ENCODE measurements at regions not wholly inside any gene's neighbourhood (a gene's known extent, or its start where the extent isn't known, plus 50 kb on each side); places are given as distances from the start of the nearest gene placed in this dataset.

DNA sequence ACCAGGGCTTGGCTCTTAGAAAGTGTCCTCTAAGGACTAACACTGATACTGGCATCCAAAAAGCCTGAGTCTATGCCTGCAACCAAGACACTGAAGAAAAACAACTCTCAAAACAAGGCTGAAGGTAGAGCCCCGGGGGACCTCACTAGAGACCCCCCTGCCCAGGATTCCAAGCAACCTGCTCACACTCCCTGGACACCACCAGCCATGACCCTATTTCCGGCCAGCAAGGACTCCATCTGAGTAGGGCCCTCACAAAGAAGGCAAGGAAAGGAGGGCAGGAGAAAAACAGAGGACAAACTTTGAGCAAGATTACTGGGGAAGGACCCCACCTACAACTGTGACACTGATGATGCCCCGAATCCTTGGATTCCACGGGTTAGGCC is 343.1 kb downstream of the NPHP4 start:
- TF ChIP-seq RAD21 (IDR thresholded peaks at IDR 0.05; ENCODE audit: low read depth) (no peak), ZBTB7A (IDR thresholded peaks at IDR 0.05; ENCODE audit: low read depth) (no peak), EP300 (IDR thresholded peaks at IDR 0.05; ENCODE audit: borderline replicate concordance) (no peak), CREB1 (IDR thresholded peaks at IDR 0.05; ENCODE audit: low read depth) (no peak), TEAD4 (IDR thresholded peaks at IDR 0.05) (no peak), YY1 (IDR thresholded peaks at IDR 0.05; ENCODE audit: low read depth) (no peak), TCF12 (IDR thresholded peaks at IDR 0.05; ENCODE audit: low read depth) (no peak), NFIC (IDR thresholded peaks at IDR 0.05) (no peak), FOXM1 (IDR thresholded peaks at IDR 0.05; ENCODE audit: borderline replicate concordance, low read depth) (no peak), CEBPB (IDR thresholded peaks at IDR 0.05) (no peak), EGR1 (IDR thresholded peaks at IDR 0.05) (no peak), TAF1 (IDR thresholded peaks at IDR 0.05; ENCODE audit: low read depth) (no peak)
- TF ChIP-seq, protein P1, sequence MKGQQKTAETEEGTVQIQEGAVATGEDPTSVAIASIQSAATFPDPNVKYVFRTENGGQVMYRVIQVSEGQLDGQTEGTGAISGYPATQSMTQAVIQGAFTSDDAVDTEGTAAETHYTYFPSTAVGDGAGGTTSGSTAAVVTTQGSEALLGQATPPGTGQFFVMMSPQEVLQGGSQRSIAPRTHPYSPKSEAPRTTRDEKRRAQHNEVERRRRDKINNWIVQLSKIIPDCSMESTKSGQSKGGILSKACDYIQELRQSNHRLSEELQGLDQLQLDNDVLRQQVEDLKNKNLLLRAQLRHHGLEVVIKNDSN (IDR thresholded peaks at IDR 0.05) = no peak
- TF ChIP-seq, protein P2, sequence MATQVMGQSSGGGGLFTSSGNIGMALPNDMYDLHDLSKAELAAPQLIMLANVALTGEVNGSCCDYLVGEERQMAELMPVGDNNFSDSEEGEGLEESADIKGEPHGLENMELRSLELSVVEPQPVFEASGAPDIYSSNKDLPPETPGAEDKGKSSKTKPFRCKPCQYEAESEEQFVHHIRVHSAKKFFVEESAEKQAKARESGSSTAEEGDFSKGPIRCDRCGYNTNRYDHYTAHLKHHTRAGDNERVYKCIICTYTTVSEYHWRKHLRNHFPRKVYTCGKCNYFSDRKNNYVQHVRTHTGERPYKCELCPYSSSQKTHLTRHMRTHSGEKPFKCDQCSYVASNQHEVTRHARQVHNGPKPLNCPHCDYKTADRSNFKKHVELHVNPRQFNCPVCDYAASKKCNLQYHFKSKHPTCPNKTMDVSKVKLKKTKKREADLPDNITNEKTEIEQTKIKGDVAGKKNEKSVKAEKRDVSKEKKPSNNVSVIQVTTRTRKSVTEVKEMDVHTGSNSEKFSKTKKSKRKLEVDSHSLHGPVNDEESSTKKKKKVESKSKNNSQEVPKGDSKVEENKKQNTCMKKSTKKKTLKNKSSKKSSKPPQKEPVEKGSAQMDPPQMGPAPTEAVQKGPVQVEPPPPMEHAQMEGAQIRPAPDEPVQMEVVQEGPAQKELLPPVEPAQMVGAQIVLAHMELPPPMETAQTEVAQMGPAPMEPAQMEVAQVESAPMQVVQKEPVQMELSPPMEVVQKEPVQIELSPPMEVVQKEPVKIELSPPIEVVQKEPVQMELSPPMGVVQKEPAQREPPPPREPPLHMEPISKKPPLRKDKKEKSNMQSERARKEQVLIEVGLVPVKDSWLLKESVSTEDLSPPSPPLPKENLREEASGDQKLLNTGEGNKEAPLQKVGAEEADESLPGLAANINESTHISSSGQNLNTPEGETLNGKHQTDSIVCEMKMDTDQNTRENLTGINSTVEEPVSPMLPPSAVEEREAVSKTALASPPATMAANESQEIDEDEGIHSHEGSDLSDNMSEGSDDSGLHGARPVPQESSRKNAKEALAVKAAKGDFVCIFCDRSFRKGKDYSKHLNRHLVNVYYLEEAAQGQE (IDR thresholded peaks at IDR 0.05; ENCODE audit: low read depth) = no peak
- TF ChIP-seq, protein P3, sequence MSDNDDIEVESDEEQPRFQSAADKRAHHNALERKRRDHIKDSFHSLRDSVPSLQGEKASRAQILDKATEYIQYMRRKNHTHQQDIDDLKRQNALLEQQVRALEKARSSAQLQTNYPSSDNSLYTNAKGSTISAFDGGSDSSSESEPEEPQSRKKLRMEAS (IDR thresholded peaks at IDR 0.05) = no peak

DNA sequence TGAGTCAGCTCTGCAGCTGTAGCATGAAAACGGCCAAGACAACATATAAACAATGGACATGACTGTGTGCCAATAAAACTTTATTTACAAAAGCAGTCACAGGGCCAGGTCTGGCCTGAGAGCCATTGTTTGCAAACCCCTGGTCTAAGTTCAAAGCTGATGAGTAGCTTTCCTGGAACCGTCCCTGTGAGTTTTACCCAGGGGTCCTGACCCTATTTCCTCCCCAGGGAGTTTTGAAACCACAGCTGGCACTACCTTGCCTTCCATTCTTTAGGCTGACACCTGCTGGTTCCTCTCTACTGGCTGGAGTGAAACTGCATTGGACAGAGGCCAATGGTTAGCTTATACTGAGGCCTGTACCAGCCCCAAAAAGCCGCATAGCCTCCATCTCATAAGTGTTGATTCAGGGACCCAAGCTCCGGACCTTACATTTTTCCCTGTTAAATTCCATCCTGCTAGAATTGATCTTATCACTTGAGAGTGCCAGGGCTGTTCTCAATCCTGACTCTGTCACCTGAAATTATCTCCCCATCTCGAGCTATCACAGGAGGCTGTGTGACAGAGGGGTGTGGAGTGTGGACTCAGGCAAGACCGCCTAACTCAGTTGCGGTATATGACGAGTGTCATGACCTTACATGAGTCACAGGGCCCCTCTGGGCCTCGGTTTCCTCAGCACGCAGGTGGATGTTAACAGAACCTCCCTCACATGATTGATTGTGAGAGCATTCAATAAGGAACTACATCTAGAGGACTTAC is 343.6 kb downstream of the NPHP4 start:
- TF ChIP-seq CREB1 (IDR thresholded peaks at IDR 0.05; ENCODE audit: low read depth) (no peak), NFIC (IDR thresholded peaks at IDR 0.05) (peak; percentile 26), TCF12 (IDR thresholded peaks at IDR 0.05; ENCODE audit: low read depth) (peak; percentile 34; the same call in 1 of the 2 replicates)

DNA sequence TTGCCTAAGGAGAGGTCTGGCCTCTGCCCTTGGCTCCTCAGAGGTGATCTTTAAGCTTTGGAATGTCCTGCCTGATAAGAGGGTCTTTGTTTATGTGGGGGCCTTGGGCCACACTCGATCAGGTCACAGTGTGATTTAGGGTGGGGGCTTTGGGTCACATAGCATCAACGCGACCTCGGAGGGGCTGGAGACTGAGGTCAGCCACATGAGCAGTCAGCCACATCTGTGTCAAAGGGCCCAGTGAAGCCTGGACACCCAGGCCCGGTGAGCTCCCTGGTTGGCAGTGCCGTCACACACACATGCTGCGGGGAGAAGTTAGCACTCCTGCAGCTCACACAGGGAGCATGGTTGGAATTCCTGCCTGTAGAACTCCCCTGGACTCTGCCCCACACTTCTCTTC is 345.0 kb downstream of the NPHP4 start:
- TF ChIP-seq TAF1 (IDR thresholded peaks at IDR 0.05; ENCODE audit: low read depth) = no peak
- no peak for TF ChIP-seq TEAD4 (IDR thresholded peaks at IDR 0.05)

DNA sequence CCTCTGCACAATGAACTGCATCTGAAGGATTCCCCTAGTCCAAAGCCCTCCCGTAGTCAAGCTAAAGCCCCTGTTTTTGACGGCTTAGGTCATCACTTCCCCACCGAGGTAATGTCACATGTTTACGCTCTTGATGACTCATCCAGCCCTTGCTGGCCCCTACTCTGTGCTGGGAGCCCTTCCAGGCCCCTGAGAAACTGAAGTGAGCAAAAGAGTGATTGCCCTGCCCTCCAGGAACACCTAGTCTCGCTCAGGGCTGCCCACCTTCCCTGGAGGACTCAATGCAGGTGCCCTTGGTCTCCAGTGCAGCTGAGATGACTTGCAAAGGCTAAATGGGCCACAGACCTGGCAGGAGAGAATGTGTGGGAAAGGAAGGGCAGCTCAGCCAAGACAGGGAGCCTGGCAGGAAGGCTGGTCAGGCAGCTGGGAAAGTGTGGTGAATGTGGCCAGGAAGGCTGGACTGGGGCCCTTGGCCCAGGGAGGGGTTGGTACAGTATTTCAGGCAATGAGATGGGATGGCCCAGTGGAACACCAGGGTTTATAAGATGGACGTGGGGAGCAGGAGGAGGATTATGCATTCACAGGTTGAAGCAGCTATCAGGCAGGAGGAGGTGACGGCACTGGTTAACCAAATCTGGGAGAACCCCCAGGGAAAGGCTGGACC is 345.6 kb downstream of the NPHP4 start:
- TF ChIP-seq ZBTB7A (IDR thresholded peaks at IDR 0.05; ENCODE audit: low read depth) = no peak
- TF ChIP-seq, protein P1 (IDR thresholded peaks at IDR 0.05) = no peak
- no peak for TF ChIP-seq TCF12 (IDR thresholded peaks at IDR 0.05; ENCODE audit: low read depth)
- TF ChIP-seq CREB1 (IDR thresholded peaks at IDR 0.05; ENCODE audit: low read depth) = no peak
- TF ChIP-seq TAF1 (IDR thresholded peaks at IDR 0.05; ENCODE audit: low read depth) = no peak
- TF ChIP-seq NFIC (IDR thresholded peaks at IDR 0.05) = no peak
- no peak for TF ChIP-seq YY1 (IDR thresholded peaks at IDR 0.05; ENCODE audit: low read depth)
- no peak for TF ChIP-seq FOXM1 (IDR thresholded peaks at IDR 0.05; ENCODE audit: borderline replicate concordance, low read depth)
- TF ChIP-seq EGR1 (IDR thresholded peaks at IDR 0.05) = no peak
- TF ChIP-seq, protein P2 (IDR thresholded peaks at IDR 0.05; ENCODE audit: low read depth) = no peak
- no peak for TF ChIP-seq TEAD4 (IDR thresholded peaks at IDR 0.05)
- TF ChIP-seq, protein P3 (IDR thresholded peaks at IDR 0.05) = no peak

DNA sequence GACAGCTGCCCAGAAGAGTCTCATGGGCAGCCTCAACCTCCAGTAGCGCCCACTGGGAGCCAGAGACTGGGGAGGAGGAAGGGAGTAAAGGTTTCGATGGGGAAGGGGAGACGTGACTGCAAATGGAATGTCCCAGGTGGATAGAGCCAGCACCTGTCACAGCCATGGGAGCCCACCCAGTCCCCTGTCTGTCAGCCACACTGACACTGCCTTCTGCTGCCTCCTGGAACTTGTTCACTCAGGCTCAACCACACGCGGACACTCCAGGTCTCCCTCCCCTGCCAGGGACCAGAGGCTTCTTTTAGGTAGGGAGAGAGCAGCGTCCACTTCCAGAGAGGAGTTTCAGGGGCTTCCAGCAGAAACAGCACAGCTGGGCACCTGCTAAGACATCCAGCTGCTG is 346.3 kb downstream of the NPHP4 start:
- TF ChIP-seq CREB1 (IDR thresholded peaks at IDR 0.05; ENCODE audit: low read depth) (no peak), FOXM1 (IDR thresholded peaks at IDR 0.05; ENCODE audit: borderline replicate concordance, low read depth) (no peak), CEBPB (IDR thresholded peaks at IDR 0.05) (no peak), EGR1 (IDR thresholded peaks at IDR 0.05) (no peak), TAF1 (IDR thresholded peaks at IDR 0.05; ENCODE audit: low read depth) (no peak), YY1 (IDR thresholded peaks at IDR 0.05; ENCODE audit: low read depth) (no peak), ZBTB7A (IDR thresholded peaks at IDR 0.05; ENCODE audit: low read depth) (no peak), TCF12 (IDR thresholded peaks at IDR 0.05; ENCODE audit: low read depth) (no peak)
- TF ChIP-seq, protein P3 (IDR thresholded peaks at IDR 0.05) = no peak
- TF ChIP-seq, protein P2 (IDR thresholded peaks at IDR 0.05; ENCODE audit: low read depth) = no peak

Data from Ishikawa (cell line).